Neuronal stem cell (in vitro differentiated cells): ENCODE measurements at regions not wholly inside any gene's neighbourhood (a gene's known extent, or its start where the extent isn't known, plus 50 kb on each side); places are given as distances from the start of the nearest gene placed in this dataset.

Source experiments
- DNase-seq: peaks from one replicate; pipeline ENCODE4 v3.0.0-alpha.2; 2013; ENCODE audit warnings: low spot score
- H2AFZ ChIP-seq: one replicate; pipeline ENCODE4 v1.6.1; 2013; ENCODE audit warnings: mild to moderate bottlenecking, low read length, inconsistent platforms
- H2AK5ac ChIP-seq: 2 replicates; pipeline ENCODE4 v1.6.1; 2013; ENCODE audit warnings: low read depth, mild to moderate bottlenecking, inconsistent platforms, low read length, moderate library complexity, mixed read lengths
- H2BK120ac ChIP-seq: 2 replicates; pipeline ENCODE4 v1.6.1; 2013; ENCODE audit warnings: low read depth, mild to moderate bottlenecking, inconsistent platforms, low read length, moderate library complexity, mixed read lengths
- H2BK12ac ChIP-seq: one replicate; pipeline ENCODE4 v1.6.1; 2013; ENCODE audit warnings: low read length, inconsistent platforms
- H2BK15ac ChIP-seq: 2 replicates; pipeline ENCODE4 v1.6.1; 2013; ENCODE audit warnings: mild to moderate bottlenecking, low read length, inconsistent platforms, mixed read lengths
- H2BK5ac ChIP-seq: one replicate; pipeline ENCODE4 v1.6.1; 2013; ENCODE audit warnings: inconsistent platforms, mild to moderate bottlenecking, low read length, moderate library complexity
- H3K14ac ChIP-seq: one replicate; pipeline ENCODE4 v1.6.1; 2013; ENCODE audit warnings: low read length, inconsistent platforms
- H3K18ac ChIP-seq: 2 replicates; pipeline ENCODE4 v1.6.1; 2013; ENCODE audit warnings: low read length, inconsistent platforms
- H3K23ac ChIP-seq: 2 replicates; pipeline ENCODE4 v1.6.1; 2013; ENCODE audit warnings: low read depth, mild to moderate bottlenecking, mixed read lengths, low read length, inconsistent platforms; ENCODE audit not compliant: poor library complexity
- H3K27ac ChIP-seq: replicated peaks from 3 replicates; pipeline ENCODE4 v1.5.1; 2013; ENCODE audit warnings: low read length, inconsistent platforms
- H3K27me3 ChIP-seq, 3 experiments: 2 replicates each; pipeline ENCODE4 v1.6.1; 2013; ENCODE audit warnings: low read length in 3 of 3, mild to moderate bottlenecking in 2 of 3, inconsistent platforms in 1 of 3, low read depth in 1 of 3, mixed read lengths in 1 of 3, moderate library complexity in 1 of 3; ENCODE audit not compliant: control insufficient read depth in 3 of 3, insufficient read depth in 3 of 3
- H3K36me3 ChIP-seq, 2 donors: replicated peaks in 1 of 2; 2 replicates each; pipeline ENCODE4 v1.6.1; 2013; ENCODE audit warnings: low read length in 2 of 2; ENCODE audit not compliant: control insufficient read depth in 2 of 2, insufficient read depth in 2 of 2
- H3K4ac ChIP-seq: 2 replicates; pipeline ENCODE4 v1.6.1; 2013; ENCODE audit warnings: inconsistent platforms, mild to moderate bottlenecking, low read length, moderate library complexity
- H3K4me1 ChIP-seq, 2 donors: 1 replicate in 1 of 2; 2 replicates in 1 of 2; pipeline ENCODE4 v1.6.1; 2013; ENCODE audit warnings: low read length in 2 of 2, low read depth in 1 of 2; ENCODE audit not compliant: control insufficient read depth in 2 of 2, insufficient read depth in 1 of 2
- H3K4me2 ChIP-seq: one replicate; pipeline ENCODE4 v1.6.1; 2013; ENCODE audit warnings: mild to moderate bottlenecking, low read length, inconsistent platforms; ENCODE audit not compliant: insufficient read depth, poor library complexity, severe bottlenecking
- H3K4me3 ChIP-seq, 2 donors: 2 replicates each; pipeline ENCODE4 v1.5.1; 2013; ENCODE audit warnings: low read length in 2 of 2, mild to moderate bottlenecking in 2 of 2, inconsistent platforms in 1 of 2, moderate library complexity in 1 of 2
- H3K79me1 ChIP-seq: one replicate; pipeline ENCODE4 v1.6.1; 2013; ENCODE audit warnings: low read depth, mild to moderate bottlenecking, inconsistent platforms, low read length, moderate library complexity
- H3K9ac ChIP-seq: one replicate; pipeline ENCODE4 v1.6.1; 2013; ENCODE audit warnings: mild to moderate bottlenecking, low read depth, low read length, inconsistent platforms; ENCODE audit not compliant: poor library complexity
- H3K9me3 ChIP-seq, 2 donors: replicated peaks in 1 of 2; 2 replicates each; pipeline versions ENCODE3 to v1.6.1; 2013; ENCODE audit warnings: low read length in 2 of 2, mild to moderate bottlenecking in 2 of 2, inconsistent platforms in 1 of 2, low read depth in 1 of 2, mixed read lengths in 1 of 2, moderate library complexity in 1 of 2; ENCODE audit not compliant: control insufficient read depth in 2 of 2, insufficient read depth in 1 of 2
- H4K8ac ChIP-seq: one replicate; pipeline ENCODE4 v1.6.1; 2013; ENCODE audit warnings: low read depth, mild to moderate bottlenecking, inconsistent platforms, low read length, moderate library complexity
- H4K91ac ChIP-seq: one replicate; pipeline ENCODE4 v1.6.1; 2013; ENCODE audit warnings: low read length, low read depth, mild to moderate bottlenecking, inconsistent platforms; ENCODE audit not compliant: poor library complexity
- WGBS, 2 donors: extraction: QIAGEN DNeasy Blood & Tissue Kit; methylation state at CpG; one replicate each; pipeline ENCODE4 v1.1.7; 2013; ENCODE audit warnings: missing lambda C conversion rate in 2 of 2, mixed read lengths in 1 of 2; ENCODE audit not compliant: insufficient read length in 2 of 2, insufficient replicate concordance in 1 of 2; ENCODE audit errors: extremely low coverage in 2 of 2; 5-methylcytosine and 5-hydroxymethylcytosine counted together

DNA sequence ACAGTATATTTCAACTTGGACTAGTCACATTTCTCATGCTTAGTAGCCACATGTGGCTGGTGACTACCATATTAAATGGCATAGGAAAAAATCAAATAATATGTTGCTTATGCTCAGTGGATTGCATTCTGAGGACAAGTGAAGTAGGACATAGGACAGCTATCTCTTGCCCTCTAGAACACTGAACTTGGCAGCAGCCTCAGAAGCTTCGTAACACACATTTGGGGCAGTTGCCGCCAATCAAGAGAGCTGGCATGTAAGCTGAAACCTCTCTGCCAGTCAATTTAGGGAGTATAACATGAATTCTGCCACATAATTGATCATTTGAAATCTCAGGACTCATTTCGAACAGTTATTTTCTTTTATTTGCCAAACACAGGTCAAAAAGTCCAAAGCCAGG, 505.5 kb downstream of the MAT2B start:
- Histone ChIP-seq H2BK5ac (no peak overlapping the region), H3K79me1 (no peaks in the 10 kb centered on the region), H3K36me3 (no peaks in the 10 kb centered on the region), H2BK15ac (no peak overlapping the region), H2AK5ac (no peak overlapping the region), H3K23ac (no peak overlapping the region), H3K4me1 (peaks cover 1 to 10% of the 10 kb centered on the region in 2 donors), H2AFZ (no peak overlapping the region), H2BK120ac (no peak overlapping the region), H4K8ac (no peak overlapping the region), H4K91ac (no peak overlapping the region), H2BK12ac (no peak overlapping the region), H3K18ac (no peak overlapping the region), H3K9me3 (no peaks in the 10 kb centered on the region), H3K27me3 (no peaks in the 10 kb centered on the region), H3K9ac (no peak overlapping the region), H3K4me2 (no peak overlapping the region), H3K14ac (no peak overlapping the region), H3K4ac (no peak overlapping the region), H3K4me3 (no peak overlapping the region), H3K27ac (no peak overlapping the region)
- no peak for DNase-seq
- no CpG with 5 or more reads among the region's 3 CpGs for WGBS, 2 donors

DNA sequence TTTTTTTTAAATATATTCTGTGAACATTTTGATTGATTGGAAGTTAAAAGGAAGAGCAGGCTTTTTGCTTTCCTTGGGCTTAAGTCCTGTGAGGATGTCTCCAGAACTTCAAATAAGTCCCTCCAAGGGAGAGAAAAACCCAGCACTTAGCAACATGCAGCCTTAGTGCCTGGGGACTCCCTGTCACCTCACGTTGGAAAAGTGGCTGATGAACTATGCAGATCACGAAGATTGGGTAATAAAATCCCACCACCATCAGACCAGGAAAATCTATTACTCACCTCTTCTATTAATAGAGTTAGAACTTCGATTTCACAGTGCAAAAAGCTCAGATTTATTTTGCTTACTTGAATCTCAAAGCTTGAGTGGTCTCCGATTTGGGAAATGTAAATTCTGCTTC, 507.0 kb downstream of the MAT2B start:
- H3K9ac ChIP-seq: no peak overlapping the region
- H3K14ac ChIP-seq: no peak overlapping the region
- H3K79me1 ChIP-seq: no peaks in the 10 kb centered on the region
- H3K9me3 ChIP-seq: no peaks in the 10 kb centered on the region
- H2BK15ac ChIP-seq: no peak overlapping the region
- H2BK12ac ChIP-seq: no peak overlapping the region
- H2AK5ac ChIP-seq: no peak overlapping the region
- H2BK5ac ChIP-seq: no peak overlapping the region
- no peak overlapping the region for H2BK120ac ChIP-seq
- H3K18ac ChIP-seq: no peak overlapping the region
- H3K27ac ChIP-seq: no peak overlapping the region
- H3K27me3 ChIP-seq: no peaks in the 10 kb centered on the region
- H3K4ac ChIP-seq: no peak overlapping the region
- peak overlapping the region; percentile 24 for H2AFZ ChIP-seq
- H3K4me1 ChIP-seq: peaks cover 1 to 10% of the 10 kb centered on the region in 2 donors
- no peak overlapping the region for H3K4me3 ChIP-seq
- DNase-seq: no peak
- H4K91ac ChIP-seq: no peak overlapping the region
- no CpG with 5 or more reads among the region's 4 CpGs for WGBS, 2 donors
- H3K4me2 ChIP-seq: no peak overlapping the region
- H3K36me3 ChIP-seq: no peaks in the 10 kb centered on the region
- no peak overlapping the region for H3K23ac ChIP-seq
- no peak overlapping the region for H4K8ac ChIP-seq

- no CpG with 5 or more reads among the region's 6 CpGs for WGBS, 2 donors
- H3K4me3 ChIP-seq: no peak overlapping the region
- peak; percentile 78 for DNase-seq
Measured at GRCh38 chr5:164013077-164013670, 507.8 kb downstream of the MAT2B start.

DNA sequence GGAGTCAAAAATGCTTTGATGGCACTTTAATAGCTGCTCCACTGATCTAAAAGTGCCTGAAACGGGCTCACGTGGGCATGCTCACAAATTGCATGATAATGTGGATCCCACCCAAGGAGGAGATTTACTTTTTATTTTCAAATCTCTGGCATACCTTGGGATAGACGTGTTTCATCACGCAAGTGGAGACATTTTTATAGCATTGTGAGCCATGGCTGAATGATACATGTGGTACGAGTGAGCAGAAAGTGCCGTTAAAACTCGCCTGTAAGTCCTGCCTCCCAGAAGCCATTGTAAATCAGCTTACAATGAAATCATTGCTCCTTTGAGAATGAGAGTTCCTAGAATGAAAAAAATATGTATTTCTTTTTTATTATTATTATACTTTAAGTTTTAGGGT, 514.7 kb downstream of the MAT2B start:
- no peak overlapping the region for H4K8ac ChIP-seq
- no peak overlapping the region for H2BK15ac ChIP-seq
- no peak overlapping the region for H2BK5ac ChIP-seq
- H3K79me1 ChIP-seq: no peaks in the 10 kb centered on the region
- no peaks in the 10 kb centered on the region for H3K9me3 ChIP-seq
- H3K4me1 ChIP-seq: peaks cover 0 to 2% of the 10 kb centered on the region in 2 donors
- H3K18ac ChIP-seq: no peak overlapping the region
- no peak overlapping the region for H3K23ac ChIP-seq
- no peak overlapping the region for H2AFZ ChIP-seq
- WGBS, 2 donors: no CpG with 5 or more reads among the region's 7 CpGs
- H3K4ac ChIP-seq: no peak overlapping the region
- H3K4me3 ChIP-seq: no peak overlapping the region
- H3K27ac ChIP-seq: no peak overlapping the region
- no peak overlapping the region for H3K14ac ChIP-seq
- no peak overlapping the region for H3K9ac ChIP-seq
- H3K36me3 ChIP-seq: no peaks in the 10 kb centered on the region
- H2BK12ac ChIP-seq: no peak overlapping the region
- no peak overlapping the region for H2BK120ac ChIP-seq
- H3K27me3 ChIP-seq: no peaks in the 10 kb centered on the region
- H2AK5ac ChIP-seq: no peak overlapping the region
- H4K91ac ChIP-seq: no peak overlapping the region
- no peak for DNase-seq
- no peak overlapping the region for H3K4me2 ChIP-seq

More at GRCh38 chr5:164013077-164013670, 507.8 kb downstream of the MAT2B start:
- H2BK120ac ChIP-seq: no peak overlapping the region
- no peak overlapping the region for H2BK15ac ChIP-seq
- no peak overlapping the region for H4K8ac ChIP-seq
- no peak overlapping the region for H3K18ac ChIP-seq
- H3K27me3 ChIP-seq: no peaks in the 10 kb centered on the region
- no peak overlapping the region for H3K4me2 ChIP-seq
- H3K23ac ChIP-seq: no peak overlapping the region
- peak overlapping the region; percentile 24 for H2AFZ ChIP-seq
- H3K9ac ChIP-seq: no peak overlapping the region
- H3K4me1 ChIP-seq: peaks cover 1 to 10% of the 10 kb centered on the region in 2 donors
- no peaks in the 10 kb centered on the region for H3K36me3 ChIP-seq
- H3K27ac ChIP-seq: no peak overlapping the region
- no peak overlapping the region for H2BK5ac ChIP-seq
- H3K14ac ChIP-seq: no peak overlapping the region
- no peak overlapping the region for H2BK12ac ChIP-seq
- no peak overlapping the region for H2AK5ac ChIP-seq
- H3K9me3 ChIP-seq: no peaks in the 10 kb centered on the region
- H3K79me1 ChIP-seq: no peaks in the 10 kb centered on the region
- no peak overlapping the region for H4K91ac ChIP-seq
- no peak overlapping the region for H3K4ac ChIP-seq
